ENCODE measurements at regions not wholly inside any gene's neighbourhood (a gene's known extent, or its start where the extent isn't known, plus 50 kb on each side); places are given as distances from the start of the nearest gene placed in this dataset.
"Not testable (repeated sequence)": the region's sequence is repeated elsewhere in the genome, so short reads cannot be mapped to it uniquely, and the experiment has no call there.

GRCh38 chr18:40186677-40187076, 1768.4 kb upstream of the PIK3C3 start:
- no peak for DNase-seq

GRCh38 chr18:40179729-40180461, 1775.1 kb upstream of the PIK3C3 start:
- DNase-seq = no peak

- no peak for DNase-seq
Measured at GRCh38 chr18:40168026-40168425, 1787.0 kb upstream of the PIK3C3 start.

- DNase-seq = no peak
Measured at GRCh38 chr18:40163254-40163653, 1791.8 kb upstream of the PIK3C3 start.

- DNase-seq = no peak
Measured at GRCh38 chr18:40160361-40160760, 1794.7 kb upstream of the PIK3C3 start.

GRCh38 chr18:40159141-40160017, 1795.7 kb upstream of the PIK3C3 start:
- peak; percentile 12 for DNase-seq

- no peak for DNase-seq
Measured at GRCh38 chr18:40157120-40157519, 1797.9 kb upstream of the PIK3C3 start.

- no peak for DNase-seq
Measured at GRCh38 chr18:40152859-40153258, 1802.2 kb upstream of the PIK3C3 start.

- no peak for DNase-seq
Measured at GRCh38 chr18:40148960-40149359, 1806.1 kb upstream of the PIK3C3 start.

GRCh38 chr18:40133253-40133652, 1821.8 kb upstream of the PIK3C3 start:
- no peak for DNase-seq

- peak; percentile 14 for DNase-seq
Measured at GRCh38 chr18:40132438-40132837, 1822.6 kb upstream of the PIK3C3 start.

- DNase-seq = no peak
Measured at GRCh38 chr18:40124107-40124506, 1830.9 kb upstream of the PIK3C3 start.

GRCh38 chr18:40120796-40121391, 1834.1 kb upstream of the PIK3C3 start:
- DNase-seq = no peak

- DNase-seq = no peak
Measured at GRCh38 chr18:40120356-40120755, 1834.7 kb upstream of the PIK3C3 start.

- not testable (repeated sequence) for DNase-seq
Measured at GRCh38 chr18:40119581-40119980, 1835.5 kb upstream of the PIK3C3 start.

GRCh38 chr18:40110455-40110854, 1844.6 kb upstream of the PIK3C3 start:
- DNase-seq = no peak

GRCh38 chr18:40109252-40110049, 1845.6 kb upstream of the PIK3C3 start:
- DNase-seq = no peak

GRCh38 chr18:40108596-40108995, 1846.4 kb upstream of the PIK3C3 start:
- no peak for DNase-seq

GRCh38 chr18:40102903-40103302, 1852.1 kb upstream of the PIK3C3 start:
- DNase-seq = no peak

- DNase-seq = no peak
Measured at GRCh38 chr18:40099641-40100040, 1855.4 kb upstream of the PIK3C3 start.

GRCh38 chr18:40096675-40097074, 1858.4 kb upstream of the PIK3C3 start:
- DNase-seq = no peak

GRCh38 chr18:40094441-40094840, 1860.6 kb upstream of the PIK3C3 start:
- DNase-seq = no peak

GRCh38 chr18:40088130-40088529, 1866.9 kb upstream of the PIK3C3 start:
- no peak for DNase-seq
